ENCODE measurements at regions not wholly inside any gene's neighbourhood (a gene's known extent, or its start where the extent isn't known, plus 50 kb on each side); places are given as distances from the start of the nearest gene placed in this dataset.

GRCh38 chr4:114156371-114156770 lies 176.9 kb upstream of the ARSJ start:
- Histone ChIP-seq H2BK12ac (ENCODE audit: low read length in 2 of 2) (no peak overlapping the region), H4K91ac (ENCODE audit: low read length) (no peak overlapping the region), H3K4me1 (ENCODE audit: control insufficient read depth, insufficient read depth, low read depth, low read length) (no peaks in the 10 kb centered on the region), H2BK5ac (ENCODE audit: low read depth, low read length, poor library complexity, severe bottlenecking) (no peak overlapping the region), H3K23ac (ENCODE audit: low read length in 2 of 2) (no peak overlapping the region), H3K36me3 (ENCODE audit: control insufficient read depth in 1 of 2, insufficient read depth in 2 of 2, low read depth in 1 of 2, low read length in 2 of 2) (no peaks in the 10 kb centered on the region), H3K4me2 (ENCODE audit: low read length, poor library complexity, severe bottlenecking) (no peak overlapping the region), H2AK5ac (ENCODE audit: low read length, severe bottlenecking) (no peak overlapping the region), H3K9me3 (ENCODE audit: control insufficient read depth, low read length) (no peaks in the 10 kb centered on the region), H3K4ac (ENCODE audit: low read depth in 1 of 2, low read length in 2 of 2) (no peak overlapping the region), H2AFZ (ENCODE audit: low read depth, low read length) (no peak overlapping the region), H3K27ac (ENCODE audit: low read length, poor library complexity, severe bottlenecking) (no peak overlapping the region), H3K4me3 (ENCODE audit: insufficient read depth in 1 of 2, low read depth in 1 of 2, low read length in 2 of 2) (no peak overlapping the region), H3K27me3 (ENCODE audit: control insufficient read depth in 1 of 2, insufficient read depth in 1 of 2, low read length in 2 of 2) (no peaks in the 10 kb centered on the region), H3K79me1 (replicated peaks; ENCODE audit: low read length, poor library complexity, severe bottlenecking) (no peaks in the 10 kb centered on the region), H4K8ac (ENCODE audit: low read length) (no peak overlapping the region), H3K14ac (ENCODE audit: low read length in 2 of 2) (no peak overlapping the region), H2BK120ac (ENCODE audit: low read depth, low read length) (no peak overlapping the region), H3K9ac (ENCODE audit: low read length) (no peak overlapping the region), H3K18ac (ENCODE audit: low read depth in 1 of 2, low read length in 2 of 2) (no peak overlapping the region), H2BK15ac (ENCODE audit: low read depth, poor library complexity, severe bottlenecking) (no peak overlapping the region)
- DNase-seq = peak; percentile 74
- WGBS = no CpG with 5 or more reads among the region's 1 CpG

GRCh38 chr4:114161809-114162208 lies 182.4 kb upstream of the ARSJ start:
- DNase-seq = no peak
- no peak overlapping the region for H3K23ac ChIP-seq (ENCODE audit: low read length in 2 of 2)
- no peak overlapping the region for H3K9ac ChIP-seq (ENCODE audit: low read length)
- no peak overlapping the region for H2BK5ac ChIP-seq (ENCODE audit: low read depth, low read length, poor library complexity, severe bottlenecking)
- no peak overlapping the region for H2AK5ac ChIP-seq (ENCODE audit: low read length, severe bottlenecking)
- H2BK15ac ChIP-seq (ENCODE audit: low read depth, poor library complexity, severe bottlenecking) = no peak overlapping the region
- no peak overlapping the region for H3K4ac ChIP-seq (ENCODE audit: low read depth in 1 of 2, low read length in 2 of 2)
- H3K4me3 ChIP-seq (ENCODE audit: insufficient read depth in 1 of 2, low read depth in 1 of 2, low read length in 2 of 2) = no peak overlapping the region
- peaks cover 2% of the 10 kb centered on the region for H3K4me1 ChIP-seq (ENCODE audit: control insufficient read depth, insufficient read depth, low read depth, low read length)
- H3K79me1 ChIP-seq (replicated peaks; ENCODE audit: low read length, poor library complexity, severe bottlenecking) = no peaks in the 10 kb centered on the region
- no peak overlapping the region for H2BK120ac ChIP-seq (ENCODE audit: low read depth, low read length)
- no peak overlapping the region for H4K8ac ChIP-seq (ENCODE audit: low read length)
- H3K9me3 ChIP-seq (ENCODE audit: control insufficient read depth, low read length) = no peaks in the 10 kb centered on the region
- H2BK12ac ChIP-seq (ENCODE audit: low read length in 2 of 2) = no peak overlapping the region
- no peak overlapping the region for H3K18ac ChIP-seq (ENCODE audit: low read depth in 1 of 2, low read length in 2 of 2)
- no peak overlapping the region for H3K4me2 ChIP-seq (ENCODE audit: low read length, poor library complexity, severe bottlenecking)
- no peaks in the 10 kb centered on the region for H3K27me3 ChIP-seq (ENCODE audit: control insufficient read depth in 1 of 2, insufficient read depth in 1 of 2, low read length in 2 of 2)
- no peak overlapping the region for H4K91ac ChIP-seq (ENCODE audit: low read length)
- H3K14ac ChIP-seq (ENCODE audit: low read length in 2 of 2) = no peak overlapping the region
- no peak overlapping the region for H3K27ac ChIP-seq (ENCODE audit: low read length, poor library complexity, severe bottlenecking)
- H2AFZ ChIP-seq (ENCODE audit: low read depth, low read length) = no peak overlapping the region
- no peaks in the 10 kb centered on the region for H3K36me3 ChIP-seq (ENCODE audit: control insufficient read depth in 1 of 2, insufficient read depth in 2 of 2, low read depth in 1 of 2, low read length in 2 of 2)

GRCh38 chr4:114163051-114163450 lies 183.6 kb upstream of the ARSJ start:
- Histone ChIP-seq H3K4ac (ENCODE audit: low read depth in 1 of 2, low read length in 2 of 2) (no peak overlapping the region), H2BK12ac (ENCODE audit: low read length in 2 of 2) (no peak overlapping the region), H3K9me3 (ENCODE audit: control insufficient read depth, low read length) (no peaks in the 10 kb centered on the region), H3K9ac (ENCODE audit: low read length) (no peak overlapping the region), H3K14ac (ENCODE audit: low read length in 2 of 2) (no peak overlapping the region), H4K8ac (ENCODE audit: low read length) (no peak overlapping the region), H3K4me1 (ENCODE audit: control insufficient read depth, insufficient read depth, low read depth, low read length) (peaks cover 2% of the 10 kb centered on the region), H3K27ac (ENCODE audit: low read length, poor library complexity, severe bottlenecking) (no peak overlapping the region), H2BK5ac (ENCODE audit: low read depth, low read length, poor library complexity, severe bottlenecking) (peak overlapping the region; percentile 8), H2AK5ac (ENCODE audit: low read length, severe bottlenecking) (no peak overlapping the region), H3K79me1 (replicated peaks; ENCODE audit: low read length, poor library complexity, severe bottlenecking) (no peaks in the 10 kb centered on the region), H3K27me3 (ENCODE audit: control insufficient read depth in 1 of 2, insufficient read depth in 1 of 2, low read length in 2 of 2) (no peaks in the 10 kb centered on the region), H3K36me3 (ENCODE audit: control insufficient read depth in 1 of 2, insufficient read depth in 2 of 2, low read depth in 1 of 2, low read length in 2 of 2) (no peaks in the 10 kb centered on the region), H3K4me3 (ENCODE audit: insufficient read depth in 1 of 2, low read depth in 1 of 2, low read length in 2 of 2) (no peak overlapping the region), H3K4me2 (ENCODE audit: low read length, poor library complexity, severe bottlenecking) (no peak overlapping the region), H2BK15ac (ENCODE audit: low read depth, poor library complexity, severe bottlenecking) (no peak overlapping the region), H3K18ac (ENCODE audit: low read depth in 1 of 2, low read length in 2 of 2) (no peak overlapping the region), H3K23ac (ENCODE audit: low read length in 2 of 2) (no peak overlapping the region), H4K91ac (ENCODE audit: low read length) (no peak overlapping the region), H2AFZ (ENCODE audit: low read depth, low read length) (no peak overlapping the region), H2BK120ac (ENCODE audit: low read depth, low read length) (no peak overlapping the region)
- no CpG with 5 or more reads among the region's 4 CpGs for WGBS
- DNase-seq = no peak

GRCh38 chr4:114173968-114174367 lies 194.5 kb upstream of the ARSJ start:
- Histone ChIP-seq H3K9ac (ENCODE audit: low read length) (no peak overlapping the region), H3K4ac (ENCODE audit: low read depth in 1 of 2, low read length in 2 of 2) (no peak overlapping the region), H2BK120ac (ENCODE audit: low read depth, low read length) (no peak overlapping the region), H3K18ac (ENCODE audit: low read depth in 1 of 2, low read length in 2 of 2) (no peak overlapping the region), H3K4me1 (ENCODE audit: control insufficient read depth, insufficient read depth, low read depth, low read length) (peaks cover 1% of the 10 kb centered on the region), H3K4me3 (ENCODE audit: insufficient read depth in 1 of 2, low read depth in 1 of 2, low read length in 2 of 2) (no peak overlapping the region), H3K27ac (ENCODE audit: low read length, poor library complexity, severe bottlenecking) (no peak overlapping the region), H3K27me3 (ENCODE audit: control insufficient read depth in 1 of 2, insufficient read depth in 1 of 2, low read length in 2 of 2) (no peaks in the 10 kb centered on the region), H3K36me3 (ENCODE audit: control insufficient read depth in 1 of 2, insufficient read depth in 2 of 2, low read depth in 1 of 2, low read length in 2 of 2) (no peaks in the 10 kb centered on the region), H2AK5ac (ENCODE audit: low read length, severe bottlenecking) (no peak overlapping the region), H3K4me2 (ENCODE audit: low read length, poor library complexity, severe bottlenecking) (no peak overlapping the region), H3K9me3 (ENCODE audit: control insufficient read depth, low read length) (no peaks in the 10 kb centered on the region), H3K79me1 (replicated peaks; ENCODE audit: low read length, poor library complexity, severe bottlenecking) (no peaks in the 10 kb centered on the region), H4K8ac (ENCODE audit: low read length) (no peak overlapping the region), H2BK5ac (ENCODE audit: low read depth, low read length, poor library complexity, severe bottlenecking) (no peak overlapping the region), H4K91ac (ENCODE audit: low read length) (no peak overlapping the region), H2BK15ac (ENCODE audit: low read depth, poor library complexity, severe bottlenecking) (no peak overlapping the region), H3K14ac (ENCODE audit: low read length in 2 of 2) (no peak overlapping the region), H3K23ac (ENCODE audit: low read length in 2 of 2) (no peak overlapping the region), H2AFZ (ENCODE audit: low read depth, low read length) (no peak overlapping the region), H2BK12ac (ENCODE audit: low read length in 2 of 2) (no peak overlapping the region)
- 94% methylated on average over 2 of the region's 3 CpGs for WGBS
- DNase-seq = no peak

Measured in mesenchymal stem cell (in vitro differentiated cells and primary cell).